GM23248 (cell line): ENCODE measurements at regions not wholly inside any gene's neighbourhood (a gene's known extent, or its start where the extent isn't known, plus 50 kb on each side); places are given as distances from the start of the nearest gene placed in this dataset.

Experiments
- DNase-seq: peaks from one replicate; pipeline ENCODE4 v3.0.0-alpha.2; 2015
- H2AFZ ChIP-seq: fragments of 200-600 bp; sonication (generic); 2 replicates; pipeline ENCODE4 v1.6.1; 2016; ENCODE audit warnings: antibody characterized with exemption
- H3F3A ChIP-seq: fragments of 200-600 bp; sonication (generic); 2 replicates; pipeline ENCODE4 v1.6.1; 2016; ENCODE audit warnings: mild to moderate bottlenecking, antibody characterized with exemption, mixed run types; ENCODE audit not compliant: insufficient read depth
- H3K27ac ChIP-seq: fragments of 200-600 bp; sonication (generic); 2 replicates; pipeline ENCODE4 v1.5.1; 2016; ENCODE audit warnings: mild to moderate bottlenecking
- H3K27me3 ChIP-seq: fragments of 200-600 bp; sonication (generic); replicated peaks from 2 replicates; pipeline ENCODE4 v1.6.1; 2016; ENCODE audit warnings: mild to moderate bottlenecking; ENCODE audit not compliant: insufficient read depth
- H3K36me3 ChIP-seq: fragments of 200-600 bp; sonication (generic); 2 replicates; pipeline ENCODE4 v1.6.1; 2016; ENCODE audit warnings: low read depth, mild to moderate bottlenecking
- H3K4me1 ChIP-seq: fragments of 200-600 bp; sonication (generic); 2 replicates; pipeline ENCODE4 v1.6.1; 2016; ENCODE audit warnings: mild to moderate bottlenecking; ENCODE audit not compliant: insufficient read depth
- H3K4me2 ChIP-seq: fragments of 200-600 bp; sonication (generic); one replicate; pipeline ENCODE4 v1.6.1; 2016; ENCODE audit warnings: mild to moderate bottlenecking; ENCODE audit not compliant: unreplicated experiment
- H3K4me3 ChIP-seq: fragments of 200-600 bp; sonication (generic); 2 replicates; pipeline ENCODE4 v1.5.1; 2016; ENCODE audit warnings: mild to moderate bottlenecking
- H3K79me2 ChIP-seq: fragments of 200-600 bp; sonication (generic); 2 replicates; pipeline ENCODE4 v1.6.1; 2016; ENCODE audit warnings: mild to moderate bottlenecking; ENCODE audit not compliant: insufficient read depth
- H3K9ac ChIP-seq: fragments of 200-600 bp; sonication (generic); 2 replicates; pipeline ENCODE4 v1.6.1; 2016; ENCODE audit warnings: mild to moderate bottlenecking
- H3K9me2 ChIP-seq: fragments of 200-600 bp; sonication (generic); 2 replicates; pipeline ENCODE4 v1.6.1; 2016; ENCODE audit warnings: mixed run types, mild to moderate bottlenecking, moderate library complexity; ENCODE audit not compliant: insufficient read depth
- H3K9me3 ChIP-seq: fragments of 200-600 bp; sonication (generic); one replicate; pipeline ENCODE4 v1.6.1; 2017; ENCODE audit warnings: low read depth
- H4K20me1 ChIP-seq: fragments of 200-600 bp; sonication (generic); 2 replicates; pipeline ENCODE4 v1.6.0; 2016; ENCODE audit not compliant: insufficient read depth
- EZH2 ChIP-seq: fragments of 200-600 bp; sonication (generic); IDR thresholded peaks from 2 replicates; pipeline ENCODE4 v1.6.1; 2018; ENCODE audit warnings: antibody characterized with exemption, mild to moderate bottlenecking; ENCODE audit not compliant: insufficient read depth, poor library complexity, severe bottlenecking
- EZH2phosphoT487 ChIP-seq: fragments of 200-600 bp; sonication (generic); IDR thresholded peaks from 2 replicates; pipeline ENCODE4 v1.6.1; 2018; ENCODE audit warnings: antibody characterized with exemption, moderate library complexity, mild to moderate bottlenecking, low read depth; ENCODE audit not compliant: insufficient read depth
- WGBS, 2 experiments: methylation state at CpG; one replicate each; pipeline ENCODE4 v1.1.6; 2015 to 2017; ENCODE audit warnings: low lambda C conversion rate in 2 of 2, low coverage in 1 of 2; ENCODE audit errors: missing lambda C conversion rate in 2 of 2; 5-methylcytosine and 5-hydroxymethylcytosine counted together
- in situ Hi-C: fragments of 300-500 bp; cut with MboI; formaldehyde crosslinking; loops from 2 replicates; pipeline ENCODE4 v1.15.0; 2020

- Histone ChIP-seq H3K79me2 (no peaks in the 10 kb centered on the region), H3K9me2 (no peaks in the 10 kb centered on the region), H3F3A (no peaks in the 10 kb centered on the region), H3K9ac (no peak overlapping the region), H3K4me2 (no peak overlapping the region), H3K4me3 (no peak overlapping the region), H2AFZ (no peak overlapping the region), H3K27me3 (peaks cover 15% of the 10 kb centered on the region), H3K36me3 (no peaks in the 10 kb centered on the region), H3K27ac (no peak overlapping the region), H4K20me1 (no peaks in the 10 kb centered on the region), H3K9me3 (no peaks in the 10 kb centered on the region), H3K4me1 (no peaks in the 10 kb centered on the region)
- no peak for DNase-seq
- in situ Hi-C loops, result loop anchor here (10.0 kb wide), 1 partner anchor 62 kb away; no protein-coding TSS in a partner anchor
- 23 to 32% methylated on average over 4 of the region's 4 CpGs for whole genome bisulfite sequencing, 2 experiments
- TF ChIP-seq EZH2 (no peak), EZH2phosphoT487 (no peak)
Measured at GRCh38 chr17:73896966-73897365, 252.7 kb upstream of the SDK2 start.

- Histone ChIP-seq H3F3A (no peaks in the 10 kb centered on the region), H3K27ac (no peak overlapping the region), H3K79me2 (no peaks in the 10 kb centered on the region), H3K4me2 (no peak overlapping the region), H3K9me2 (no peaks in the 10 kb centered on the region), H3K9me3 (no peaks in the 10 kb centered on the region), H4K20me1 (no peaks in the 10 kb centered on the region), H3K4me3 (no peak overlapping the region), H3K36me3 (no peaks in the 10 kb centered on the region), H2AFZ (no peak overlapping the region), H3K9ac (no peak overlapping the region), H3K4me1 (no peaks in the 10 kb centered on the region), H3K27me3 (peaks cover 18% of the 10 kb centered on the region)
- in situ Hi-C loops, result loop anchor here (10.0 kb wide), 1 partner anchor 65 kb away; no protein-coding TSS in a partner anchor
- TF ChIP-seq EZH2 (no peak), EZH2phosphoT487 (no peak)
- 76 to 84% methylated on average over 8 of the region's 8 CpGs for WGBS, 2 experiments
- DNase-seq, result no peak
Measured at GRCh38 chr17:73899839-73900238, 255.6 kb upstream of the SDK2 start.

- Histone ChIP-seq H3K4me3 (no peak overlapping the region), H3K9ac (no peak overlapping the region), H3K9me3 (no peaks in the 10 kb centered on the region), H3K4me2 (no peak overlapping the region), H3K36me3 (no peaks in the 10 kb centered on the region), H2AFZ (no peak overlapping the region), H3K9me2 (no peaks in the 10 kb centered on the region), H3K27ac (no peak overlapping the region), H3F3A (no peaks in the 10 kb centered on the region), H3K27me3 (peaks cover 18% of the 10 kb centered on the region), H4K20me1 (no peaks in the 10 kb centered on the region), H3K4me1 (no peaks in the 10 kb centered on the region), H3K79me2 (no peaks in the 10 kb centered on the region)
- no peak for DNase-seq
- in situ Hi-C loops, result no loop called here
- WGBS, 2 experiments, result 62 to 70% methylated on average over 7 of the region's 7 CpGs
- no peak for TF ChIP-seq EZH2
- no peak for TF ChIP-seq EZH2phosphoT487
Measured at GRCh38 chr17:73900516-73900915, 256.3 kb upstream of the SDK2 start.

- no peaks in the 10 kb centered on the region for H3K36me3 ChIP-seq
- no peak for DNase-seq
- WGBS, 2 experiments, result 52 to 54% methylated on average over 2 of the region's 2 CpGs
- no peak for TF ChIP-seq EZH2
- TF ChIP-seq EZH2phosphoT487, result no peak
- H3K9ac ChIP-seq, result no peak overlapping the region
- H3F3A ChIP-seq, result no peaks in the 10 kb centered on the region
- no peak overlapping the region for H3K27ac ChIP-seq
- H4K20me1 ChIP-seq, result no peaks in the 10 kb centered on the region
- H3K27me3 ChIP-seq, result peaks cover 16% of the 10 kb centered on the region
- no peak overlapping the region for H2AFZ ChIP-seq
- no peaks in the 10 kb centered on the region for H3K9me3 ChIP-seq
- no peaks in the 10 kb centered on the region for H3K9me2 ChIP-seq
- H3K79me2 ChIP-seq, result no peaks in the 10 kb centered on the region
- in situ Hi-C loops, result no loop called here
- no peak overlapping the region for H3K4me2 ChIP-seq
- H3K4me1 ChIP-seq, result no peaks in the 10 kb centered on the region
- H3K4me3 ChIP-seq, result no peak overlapping the region
Measured at GRCh38 chr17:73901249-73901648, 257.0 kb upstream of the SDK2 start.
